Hematopoietic multipotent progenitor cell treated with erythropoietin and hydrocortisone succinate and interleukin-3 and kit ligand, for 4 days (in vitro differentiated cells): ENCODE measurements at regions not wholly inside any gene's neighbourhood (a gene's known extent, or its start where the extent isn't known, plus 50 kb on each side); places are given as distances from the start of the nearest gene placed in this dataset.

Experiments
- DNase-seq: peaks from one replicate; pipeline ENCODE4 v3.0.0-alpha.2; 2015

DNA sequence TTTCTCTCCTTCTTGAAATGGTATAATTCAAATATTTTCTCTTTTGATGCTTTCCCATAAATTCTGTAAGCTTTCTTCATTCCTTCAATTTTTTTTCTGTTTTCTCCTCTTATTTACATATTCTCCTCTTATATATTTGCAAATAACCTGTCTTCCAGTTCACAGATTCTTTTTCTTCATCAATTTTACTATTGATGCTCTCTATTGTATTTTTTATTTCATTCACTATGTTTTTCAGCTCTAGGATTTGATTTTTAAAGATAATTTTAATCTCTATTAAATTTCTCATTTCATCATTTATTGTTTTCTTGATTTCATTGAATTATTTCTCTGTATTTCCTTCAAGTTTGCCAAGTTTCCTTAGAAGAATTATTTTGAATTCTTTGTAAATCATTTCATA, 54.0 kb upstream of the PRPS1L1 start:
- no peak for DNase-seq

DNA sequence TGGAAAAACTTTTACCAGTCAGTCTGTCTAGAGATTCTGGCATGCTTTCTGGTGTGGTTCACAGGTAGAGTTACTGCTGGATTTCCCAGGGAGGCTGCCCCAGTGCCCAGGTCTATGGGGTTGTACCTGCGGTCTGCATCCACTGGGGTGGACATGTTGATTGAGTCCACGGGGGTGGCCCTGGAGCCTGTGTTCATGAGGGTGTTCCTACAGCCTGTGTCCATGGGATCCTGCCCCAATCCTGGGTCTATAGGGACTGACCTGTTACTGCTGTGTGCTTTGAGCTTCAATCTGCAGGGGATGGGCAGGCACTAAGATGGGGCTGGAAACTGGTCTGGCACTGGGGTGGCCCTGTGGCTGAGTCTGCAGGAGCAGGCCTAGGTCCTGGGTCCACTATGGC, 54.5 kb upstream of the PRPS1L1 start:
- DNase-seq, result no peak

- peak; percentile 23 for DNase-seq
These were observed 58.7 kb upstream of the PRPS1L1 start for GRCh38 chr7:18086165-18087025.

DNA sequence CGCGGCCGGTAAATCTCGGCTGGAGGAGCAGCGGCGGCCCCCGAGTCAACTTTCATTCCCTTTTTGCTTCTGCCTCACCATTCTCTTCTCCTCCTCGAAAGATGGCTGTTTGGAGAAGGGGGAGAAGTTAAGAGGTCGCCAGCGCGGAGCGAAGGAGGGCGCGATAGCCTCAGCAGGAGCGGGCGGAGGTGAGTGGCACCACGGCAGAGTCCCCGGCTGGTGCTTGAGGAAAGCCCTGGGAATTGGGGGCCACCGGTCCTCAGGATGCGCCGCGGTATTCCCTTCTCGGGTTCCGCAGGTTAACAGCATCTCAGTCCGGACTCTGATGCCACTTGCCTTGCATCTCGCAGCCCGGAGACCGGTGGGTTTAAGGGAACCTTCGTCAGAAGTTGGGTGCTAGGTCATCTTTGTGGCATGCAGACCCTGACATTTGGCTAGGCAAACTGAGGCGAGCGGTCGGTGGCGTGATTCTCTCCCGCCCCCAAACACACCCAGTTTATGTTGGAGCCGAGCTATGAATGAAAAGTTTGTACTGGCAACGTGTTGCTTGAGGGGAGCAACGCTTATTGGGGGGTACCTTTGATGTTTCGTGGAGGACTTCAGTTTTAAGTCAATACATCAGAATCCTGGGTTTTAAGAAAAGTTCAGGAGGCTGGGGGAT, 59.5 kb upstream of the PRPS1L1 start:
- DNase-seq, result peak; percentile 20

DNA sequence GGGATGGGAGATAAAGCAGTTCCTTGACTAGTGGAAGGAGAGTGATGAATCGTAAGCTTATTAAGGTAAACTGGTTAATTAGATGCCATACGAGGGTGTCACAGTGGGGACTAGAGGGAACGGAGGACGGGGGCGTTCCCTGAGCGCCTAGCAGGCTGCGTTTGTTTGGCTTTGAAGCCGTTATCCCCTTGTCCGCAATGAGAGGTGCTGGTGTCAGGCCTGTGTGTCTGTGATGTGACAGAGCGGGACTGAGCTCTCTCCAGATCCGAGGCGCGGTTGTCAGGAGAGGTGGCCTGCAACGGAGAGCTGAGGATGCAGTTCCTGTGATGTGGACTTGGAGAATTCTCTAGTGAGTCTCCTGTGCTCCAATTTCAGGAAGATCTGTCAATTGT, 60.0 kb upstream of the PRPS1L1 start:
- no peak for DNase-seq

GRCh38 chr7:18096087-18096486, 68.4 kb upstream of the PRPS1L1 start:
- no peak for DNase-seq

- no peak for DNase-seq
These were observed 74.9 kb upstream of the PRPS1L1 start for GRCh38 chr7:18102576-18102975.

GRCh38 chr7:18103436-18104218, 76.0 kb upstream of the PRPS1L1 start:
- no peak for DNase-seq

GRCh38 chr7:18109762-18110161, 82.1 kb upstream of the PRPS1L1 start:
- no peak for DNase-seq

- no peak for DNase-seq
These were observed 89.0 kb upstream of the PRPS1L1 start for GRCh38 chr7:18116661-18117060.

DNA sequence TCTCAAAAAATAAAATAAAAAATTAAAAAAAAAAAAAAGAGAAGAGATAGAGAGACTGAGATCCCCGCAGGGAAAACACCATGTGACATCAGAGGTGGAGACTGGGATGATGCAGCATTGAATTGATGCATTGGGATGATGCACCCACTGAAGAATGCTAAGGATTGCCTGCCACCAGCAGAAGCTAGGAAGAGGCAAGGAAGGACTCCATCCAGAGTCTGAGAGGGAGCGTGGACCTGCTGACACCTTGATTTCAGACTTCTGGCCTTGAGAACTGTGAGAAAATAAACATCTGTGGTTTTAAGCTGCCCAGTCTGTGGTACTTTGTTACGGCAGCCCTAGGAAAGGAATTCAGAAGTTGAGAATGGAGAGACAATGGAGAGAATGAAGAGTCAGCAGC, 89.8 kb upstream of the PRPS1L1 start:
- DNase-seq, result no peak

DNA sequence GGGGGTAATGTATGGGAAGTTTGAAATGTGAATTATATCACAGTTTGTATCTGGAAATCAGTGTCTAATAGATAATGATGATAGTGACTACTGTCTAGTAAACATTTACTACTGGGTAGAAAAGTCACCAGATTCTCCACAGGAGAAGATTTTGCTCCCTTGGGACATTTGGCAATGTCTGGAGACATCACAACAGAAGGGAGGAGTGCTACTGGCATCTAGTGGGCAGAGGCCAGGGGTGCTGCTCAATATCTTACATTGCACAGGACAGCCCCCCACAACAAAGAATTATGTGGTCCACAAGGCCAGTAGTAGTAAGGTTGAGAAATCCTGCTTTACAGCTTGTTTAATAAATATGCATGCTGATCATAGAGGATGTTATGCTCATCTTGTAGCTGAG, 92.3 kb upstream of the PRPS1L1 start:
- DNase-seq, result peak; percentile 6

GRCh38 chr7:18123508-18124239, 96.0 kb upstream of the PRPS1L1 start:
- no peak for DNase-seq

GRCh38 chr7:18125476-18125875, 97.8 kb upstream of the PRPS1L1 start:
- no peak for DNase-seq

DNA sequence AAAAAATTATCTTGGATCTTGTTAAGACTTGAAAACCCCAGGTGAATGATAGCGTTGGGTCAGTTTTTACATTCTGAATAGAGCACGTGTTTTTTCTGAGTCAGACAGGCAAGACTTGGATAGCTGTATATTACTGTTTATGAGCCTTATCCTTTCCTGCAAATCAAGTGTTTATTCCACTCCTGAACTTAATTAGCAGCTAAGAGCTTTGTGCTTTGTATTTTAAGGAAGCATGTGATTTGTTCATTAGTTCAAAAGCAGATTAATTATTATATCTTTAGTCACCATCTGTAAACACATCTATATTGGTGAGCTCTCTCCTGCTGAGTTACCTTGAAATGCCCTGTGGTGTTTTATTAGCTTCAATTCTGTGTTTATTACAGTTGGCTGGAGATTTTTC, 98.6 kb upstream of the PRPS1L1 start:
- DNase-seq, result no peak

DNA sequence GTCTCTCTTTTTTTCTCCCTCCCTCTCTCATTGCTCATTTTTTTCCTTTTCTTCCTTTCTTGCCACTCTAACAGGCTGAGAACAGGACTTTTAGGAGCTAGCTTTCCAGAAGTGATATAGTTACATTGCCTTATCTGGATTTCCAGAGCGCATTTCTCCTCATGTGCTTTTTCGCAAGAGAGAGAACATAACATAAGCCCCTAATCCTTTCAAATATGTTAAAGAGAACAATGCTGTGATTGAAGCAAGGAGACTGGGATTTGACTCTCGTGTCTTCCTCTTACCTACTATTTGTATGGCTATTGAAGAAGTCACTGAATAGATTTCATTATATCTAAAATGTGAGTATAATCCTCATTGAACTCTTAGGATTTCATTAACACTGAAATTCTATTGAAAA, 101.2 kb upstream of the PRPS1L1 start:
- DNase-seq, result no peak

GRCh38 chr7:18132811-18133210, 105.2 kb upstream of the PRPS1L1 start:
- no peak for DNase-seq

GRCh38 chr7:18133921-18134320, 106.3 kb upstream of the PRPS1L1 start:
- DNase-seq, result no peak

DNA sequence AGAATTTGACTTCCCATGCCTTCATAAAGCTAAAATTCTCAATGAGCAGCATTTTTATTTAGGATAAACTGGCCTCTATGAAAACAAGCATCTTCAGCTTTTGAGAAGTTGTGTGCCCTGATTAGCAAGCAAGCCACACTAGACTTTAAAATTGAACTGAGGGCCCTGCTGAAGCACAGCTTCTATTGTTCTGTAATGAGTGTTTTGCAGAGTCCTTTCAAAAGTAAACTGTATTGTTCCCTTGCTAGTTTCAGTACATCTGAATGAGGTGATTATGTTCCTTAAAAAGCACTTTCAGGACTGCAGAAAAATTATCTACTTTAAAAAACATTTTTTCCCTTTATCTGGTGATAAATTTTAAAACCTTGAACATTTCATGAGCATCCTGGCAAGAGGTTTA, 113.3 kb upstream of the PRPS1L1 start:
- DNase-seq, result no peak

DNA sequence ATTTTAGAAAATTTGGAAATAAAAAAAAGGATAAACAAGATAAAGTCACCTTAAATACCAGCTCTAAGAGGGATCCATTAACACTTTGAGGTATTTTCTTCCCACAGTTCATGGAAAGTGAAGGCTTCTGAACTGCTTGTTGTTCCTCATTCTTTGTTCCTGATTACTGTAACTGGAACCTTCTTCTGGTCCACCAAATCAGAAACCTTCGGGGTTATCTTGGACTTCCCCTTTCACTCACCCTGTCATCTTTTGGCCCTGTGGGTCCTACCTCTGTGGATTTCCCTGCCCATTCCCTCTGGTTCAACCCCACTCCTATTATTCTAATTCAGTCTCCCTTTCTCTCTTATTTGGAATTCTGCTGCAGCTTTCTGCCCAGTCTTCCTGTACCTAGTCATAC, 116.5 kb upstream of the PRPS1L1 start:
- peak; percentile 40 for DNase-seq

GRCh38 chr7:18145160-18145559, 117.5 kb upstream of the PRPS1L1 start:
- DNase-seq, result peak; percentile 3

DNA sequence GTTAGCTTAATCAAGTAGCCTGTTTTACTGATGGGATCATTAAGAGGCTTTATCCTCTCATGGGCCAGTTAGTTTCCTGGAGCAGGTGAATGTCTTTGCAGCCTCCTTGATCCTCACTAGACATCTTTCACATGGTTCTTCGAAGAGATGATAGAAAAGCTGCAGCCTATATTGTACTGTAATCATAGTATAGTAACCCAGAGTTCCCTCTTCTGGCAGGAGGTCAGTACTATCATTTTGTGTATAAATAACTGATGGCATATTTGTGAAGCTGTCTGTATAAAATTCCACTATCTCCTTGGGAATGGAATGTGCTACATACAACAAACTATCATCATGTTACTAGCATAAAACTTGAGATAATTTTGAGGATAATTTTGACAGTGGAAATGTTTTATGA, 123.8 kb upstream of the PRPS1L1 start:
- DNase-seq, result peak; percentile 7

DNA sequence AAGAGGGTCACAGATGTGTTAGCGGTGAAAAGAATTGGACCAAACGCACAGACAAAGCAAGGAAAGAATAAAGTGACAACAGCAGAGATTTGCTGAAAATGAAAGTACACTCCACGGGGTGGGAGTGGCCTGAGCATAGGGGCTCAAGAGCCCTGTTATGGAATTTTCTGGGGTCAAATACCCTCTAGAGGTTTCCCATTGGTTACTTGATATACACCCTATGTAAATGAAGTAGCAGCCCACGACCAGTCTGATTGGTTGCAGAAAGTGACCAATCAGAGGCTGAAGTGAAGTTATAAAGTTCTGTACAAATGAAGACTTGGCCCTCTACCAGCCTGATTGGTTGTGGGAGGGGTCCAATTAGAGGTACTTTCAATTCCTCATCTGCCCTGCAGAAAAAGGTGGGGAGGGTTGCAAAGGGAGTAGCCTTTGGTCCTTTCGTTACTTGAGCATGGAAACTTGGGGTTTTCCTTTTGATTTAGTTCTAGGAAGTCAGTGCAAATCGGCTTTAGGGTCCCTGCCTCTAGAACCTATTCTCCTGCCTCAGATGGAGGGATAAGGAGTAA, 125.6 kb upstream of the PRPS1L1 start:
- DNase-seq, result no peak
